ENCODE measurements at regions not wholly inside any gene's neighbourhood (a gene's known extent, or its start where the extent isn't known, plus 50 kb on each side); places are given as distances from the start of the nearest gene placed in this dataset.
"Not testable (repeated sequence)": the region's sequence is repeated elsewhere in the genome, so short reads cannot be mapped to it uniquely, and the experiment has no call there.

GRCh38 chr10:5268743-5269142 lies 72.1 kb downstream of the AKR1C4 start:
- no peak for DNase-seq (ENCODE audit: low read depth)

- DNase-seq (ENCODE audit: low read depth): no peak
Measured at GRCh38 chr10:5269791-5270190, 73.2 kb downstream of the AKR1C4 start.

GRCh38 chr10:5271526-5271925 lies 74.9 kb downstream of the AKR1C4 start:
- DNase-seq (ENCODE audit: low read depth): no peak

- no peak for DNase-seq (ENCODE audit: low read depth)
Measured at GRCh38 chr10:5272065-5272803, 75.6 kb downstream of the AKR1C4 start.

GRCh38 chr10:5274795-5275194 lies 78.2 kb downstream of the AKR1C4 start:
- no peak for DNase-seq (ENCODE audit: low read depth)

GRCh38 chr10:5281356-5281755 lies 83.4 kb upstream of the UCN3 start:
- no peak for DNase-seq (ENCODE audit: low read depth)

GRCh38 chr10:5282137-5282536 lies 82.6 kb upstream of the UCN3 start:
- DNase-seq (ENCODE audit: low read depth): no peak

- no peak for DNase-seq (ENCODE audit: low read depth)
Measured at GRCh38 chr10:5283305-5284158, 81.2 kb upstream of the UCN3 start.

GRCh38 chr10:5284311-5285057 lies 80.3 kb upstream of the UCN3 start:
- peak; percentile 50 for DNase-seq (ENCODE audit: low read depth)

GRCh38 chr10:5285186-5285585 lies 79.6 kb upstream of the UCN3 start:
- DNase-seq (ENCODE audit: low read depth): no peak

GRCh38 chr10:5288359-5288758 lies 76.4 kb upstream of the UCN3 start:
- DNase-seq (ENCODE audit: low read depth): no peak

- DNase-seq (ENCODE audit: low read depth): not testable (repeated sequence)
Measured at GRCh38 chr10:5289228-5289627, 75.5 kb upstream of the UCN3 start.

- DNase-seq (ENCODE audit: low read depth): peak; percentile 89
Measured at GRCh38 chr10:5291501-5292195, 73.1 kb upstream of the UCN3 start.

GRCh38 chr10:5292196-5292735 lies 72.5 kb upstream of the UCN3 start:
- DNase-seq (ENCODE audit: low read depth): no peak

GRCh38 chr10:5292970-5293369 lies 71.8 kb upstream of the UCN3 start:
- DNase-seq (ENCODE audit: low read depth): not testable (repeated sequence)

- DNase-seq (ENCODE audit: low read depth): no peak
Measured at GRCh38 chr10:5293691-5294550, 70.8 kb upstream of the UCN3 start.

- DNase-seq (ENCODE audit: low read depth): no peak
Measured at GRCh38 chr10:5297466-5297865, 67.3 kb upstream of the UCN3 start.

GRCh38 chr10:5297996-5298395 lies 66.8 kb upstream of the UCN3 start:
- no peak for DNase-seq (ENCODE audit: low read depth)

- no peak for DNase-seq (ENCODE audit: low read depth)
Measured at GRCh38 chr10:5299950-5300349, 64.8 kb upstream of the UCN3 start.

- no peak for DNase-seq (ENCODE audit: low read depth)
Measured at GRCh38 chr10:5303504-5303903, 61.3 kb upstream of the UCN3 start.

GRCh38 chr10:5305374-5305773 lies 59.4 kb upstream of the UCN3 start:
- DNase-seq (ENCODE audit: low read depth): peak; percentile 41

All from GM04503 (cell line).